ENCODE measurements at regions not wholly inside any gene's neighbourhood (a gene's known extent, or its start where the extent isn't known, plus 50 kb on each side); places are given as distances from the start of the nearest gene placed in this dataset.
"Not testable (repeated sequence)": the region's sequence is repeated elsewhere in the genome, so short reads cannot be mapped to it uniquely, and the experiment has no call there.

- in situ Hi-C loops (cut with HindIII; ENCODE audit: low sequenced_read_pairs): no loop called here
Observed at GRCh38 chr11:46223252-46223513, 54.3 kb upstream of the CREB3L1 start.

- in situ Hi-C loops (cut with HindIII; ENCODE audit: low sequenced_read_pairs): no loop called here
Observed at GRCh38 chr11:46222490-46223251, 54.8 kb upstream of the CREB3L1 start.

- in situ Hi-C loops (cut with HindIII; ENCODE audit: low sequenced_read_pairs): no loop called here
Observed at GRCh38 chr11:46220313-46220712, 57.1 kb upstream of the CREB3L1 start.

- in situ Hi-C loops (cut with HindIII; ENCODE audit: low sequenced_read_pairs): no loop called here
Observed at GRCh38 chr11:46216765-46217089, 60.7 kb upstream of the CREB3L1 start.

- in situ Hi-C loops (cut with HindIII; ENCODE audit: low sequenced_read_pairs): no loop called here
Observed at GRCh38 chr11:46216019-46216764, 61.3 kb upstream of the CREB3L1 start.

GRCh38 chr11:46215208-46215931 is 62.1 kb upstream of the CREB3L1 start:
- in situ Hi-C loops (cut with HindIII; ENCODE audit: low sequenced_read_pairs): no loop called here

- in situ Hi-C loops (cut with HindIII; ENCODE audit: low sequenced_read_pairs): no loop called here
Observed at GRCh38 chr11:46212720-46213119, 64.7 kb upstream of the CREB3L1 start.

GRCh38 chr11:46210856-46211255 is 66.6 kb upstream of the CREB3L1 start:
- in situ Hi-C loops (cut with HindIII; ENCODE audit: low sequenced_read_pairs): no loop called here

GRCh38 chr11:46210133-46210636 is 67.3 kb upstream of the CREB3L1 start:
- in situ Hi-C loops (cut with HindIII; ENCODE audit: low sequenced_read_pairs): no loop called here

GRCh38 chr11:46209624-46210023 is 67.8 kb upstream of the CREB3L1 start:
- in situ Hi-C loops (cut with HindIII; ENCODE audit: low sequenced_read_pairs): loop anchor here (5.0 kb wide), 1 partner anchor 77 kb away; no protein-coding TSS in a partner anchor

- in situ Hi-C loops (cut with HindIII; ENCODE audit: low sequenced_read_pairs): loop anchor here (5.0 kb wide), 1 partner anchor 77 kb away; no protein-coding TSS in a partner anchor
Observed at GRCh38 chr11:46208803-46209202, 68.7 kb upstream of the CREB3L1 start.

GRCh38 chr11:46207270-46207669 is 70.2 kb upstream of the CREB3L1 start:
- in situ Hi-C loops (cut with HindIII; ENCODE audit: low sequenced_read_pairs): loop anchor here (5.0 kb wide), 1 partner anchor 75 kb away; no protein-coding TSS in a partner anchor

GRCh38 chr11:46204415-46204814 is 73.0 kb upstream of the CREB3L1 start:
- in situ Hi-C loops (cut with HindIII; ENCODE audit: low sequenced_read_pairs): not testable (repeated sequence)

- in situ Hi-C loops (cut with HindIII; ENCODE audit: low sequenced_read_pairs): no loop called here
Observed at GRCh38 chr11:46203746-46204145, 73.7 kb upstream of the CREB3L1 start.

GRCh38 chr11:46202696-46203391 is 74.6 kb upstream of the CREB3L1 start:
- in situ Hi-C loops (cut with HindIII; ENCODE audit: low sequenced_read_pairs): no loop called here

- in situ Hi-C loops (cut with HindIII; ENCODE audit: low sequenced_read_pairs): no loop called here
Observed at GRCh38 chr11:46202149-46202548, 75.3 kb upstream of the CREB3L1 start.

- in situ Hi-C loops (cut with HindIII; ENCODE audit: low sequenced_read_pairs): no loop called here
Observed at GRCh38 chr11:46200537-46201281, 76.8 kb upstream of the CREB3L1 start.

GRCh38 chr11:46198245-46199240 is 77.3 kb upstream of the PHF21A start:
- in situ Hi-C loops (cut with HindIII; ENCODE audit: low sequenced_read_pairs): no loop called here

- in situ Hi-C loops (cut with HindIII; ENCODE audit: low sequenced_read_pairs): no loop called here
Observed at GRCh38 chr11:46197421-46197820, 76.2 kb upstream of the PHF21A start.
